ENCODE measurements at regions not wholly inside any gene's neighbourhood (a gene's known extent, or its start where the extent isn't known, plus 50 kb on each side); places are given as distances from the start of the nearest gene placed in this dataset.

DNA sequence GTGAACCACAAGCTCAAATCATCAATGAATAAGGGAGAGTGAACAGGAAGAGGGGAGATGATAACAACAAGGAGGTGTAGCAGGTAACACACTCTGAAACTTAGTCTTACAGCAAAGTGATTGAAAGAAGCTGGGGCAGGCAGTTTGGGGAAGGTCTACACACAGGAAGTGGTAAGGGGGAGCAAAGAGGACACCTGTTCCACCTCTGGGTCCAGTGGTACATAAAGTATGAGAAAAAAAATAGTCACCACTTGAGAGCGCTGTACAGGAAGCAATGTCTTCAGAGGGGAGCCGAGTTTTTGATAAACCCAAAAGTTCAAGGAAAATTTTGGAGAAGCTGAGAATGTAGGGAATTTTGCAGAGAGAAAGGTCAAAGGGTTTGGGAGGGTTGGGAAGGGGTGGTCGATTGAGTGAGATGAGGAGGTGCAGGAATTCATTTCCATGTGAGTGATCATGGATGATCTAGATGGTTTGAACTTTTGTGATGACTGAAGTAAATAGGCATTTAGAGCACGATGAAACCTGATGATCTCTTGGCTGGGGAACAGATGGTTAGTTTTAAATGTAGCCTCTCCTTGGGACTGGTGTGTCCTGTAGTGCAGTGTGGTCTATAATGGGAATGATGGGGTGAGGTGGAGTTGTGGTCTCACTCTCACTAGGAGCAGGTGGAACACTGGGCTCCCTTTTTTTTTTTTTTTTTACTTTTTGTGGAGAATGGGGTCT lies 142.0 kb downstream of the RBMX2 start:
- TF ChIP-seq, protein P1, sequence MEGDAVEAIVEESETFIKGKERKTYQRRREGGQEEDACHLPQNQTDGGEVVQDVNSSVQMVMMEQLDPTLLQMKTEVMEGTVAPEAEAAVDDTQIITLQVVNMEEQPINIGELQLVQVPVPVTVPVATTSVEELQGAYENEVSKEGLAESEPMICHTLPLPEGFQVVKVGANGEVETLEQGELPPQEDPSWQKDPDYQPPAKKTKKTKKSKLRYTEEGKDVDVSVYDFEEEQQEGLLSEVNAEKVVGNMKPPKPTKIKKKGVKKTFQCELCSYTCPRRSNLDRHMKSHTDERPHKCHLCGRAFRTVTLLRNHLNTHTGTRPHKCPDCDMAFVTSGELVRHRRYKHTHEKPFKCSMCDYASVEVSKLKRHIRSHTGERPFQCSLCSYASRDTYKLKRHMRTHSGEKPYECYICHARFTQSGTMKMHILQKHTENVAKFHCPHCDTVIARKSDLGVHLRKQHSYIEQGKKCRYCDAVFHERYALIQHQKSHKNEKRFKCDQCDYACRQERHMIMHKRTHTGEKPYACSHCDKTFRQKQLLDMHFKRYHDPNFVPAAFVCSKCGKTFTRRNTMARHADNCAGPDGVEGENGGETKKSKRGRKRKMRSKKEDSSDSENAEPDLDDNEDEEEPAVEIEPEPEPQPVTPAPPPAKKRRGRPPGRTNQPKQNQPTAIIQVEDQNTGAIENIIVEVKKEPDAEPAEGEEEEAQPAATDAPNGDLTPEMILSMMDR (conservative IDR thresholded peaks at IDR 0.05 in 1 of 2, IDR thresholded peaks at IDR 0.05 in 1 of 2; ENCODE audit: low read depth in 1 of 2, low read length in 2 of 2), result no peak
- no peak for TF ChIP-seq EZH2 (IDR thresholded peaks at IDR 0.05; ENCODE audit: low read length, missing control alignments)
